ENCODE measurements at regions not wholly inside any gene's neighbourhood (a gene's known extent, or its start where the extent isn't known, plus 50 kb on each side); places are given as distances from the start of the nearest gene placed in this dataset.

GRCh38 chr18:68564961-68565360, 149.9 kb downstream of the TMX3 start:
- in situ Hi-C loops (cut with MboI; ENCODE audit: low pct_ligation_motif_present in 1 of 4, low pct_unique_long_range_greater_than_20kb in 1 of 4, low sequenced_read_pairs in 3 of 4) (no loop called here), intact Hi-C loops (cut with DNase I; ENCODE audit: low total_unique reads) (no loop called here)
- H3K36me3 ChIP-seq = no peaks in the 10 kb centered on the region
- 63 to 73% methylated on average over 2 to 3 of the region's 3 CpGs for WGBS, 2 donors (ENCODE audit: low coverage in 1 of 2)
- H3K4me1 ChIP-seq = no peaks in the 10 kb centered on the region
- no peaks in the 10 kb centered on the region for H3K27me3 ChIP-seq
- H3K9me3 ChIP-seq = no peaks in the 10 kb centered on the region
- no peak for DNase-seq
- no peak overlapping the region for H3K4me3 ChIP-seq
- no peak overlapping the region for H3K27ac ChIP-seq
- TF ChIP-seq CTCF (IDR thresholded peaks at IDR 0.05) (no peak), POLR2AphosphoS5 (IDR thresholded peaks at IDR 0.05) (no peak), EP300 (IDR thresholded peaks at IDR 0.05; ENCODE audit: low read depth) (no peak), POLR2A (IDR thresholded peaks at IDR 0.05) (no peak)

GRCh38 chr18:68564351-68564750, 150.6 kb downstream of the TMX3 start:
- Histone ChIP-seq H3K27ac (no peak overlapping the region), H3K36me3 (no peaks in the 10 kb centered on the region), H3K9me3 (no peaks in the 10 kb centered on the region), H3K4me3 (no peak overlapping the region), H3K4me1 (no peaks in the 10 kb centered on the region), H3K27me3 (no peaks in the 10 kb centered on the region)
- in situ Hi-C loops (cut with MboI; ENCODE audit: low pct_ligation_motif_present in 1 of 4, low pct_unique_long_range_greater_than_20kb in 1 of 4, low sequenced_read_pairs in 3 of 4) (no loop called here), intact Hi-C loops (cut with DNase I; ENCODE audit: low total_unique reads) (no loop called here)
- TF ChIP-seq POLR2AphosphoS5 (IDR thresholded peaks at IDR 0.05) (no peak), CTCF (IDR thresholded peaks at IDR 0.05) (no peak), POLR2A (IDR thresholded peaks at IDR 0.05) (no peak), EP300 (IDR thresholded peaks at IDR 0.05; ENCODE audit: low read depth) (no peak)
- DNase-seq = no peak

- no peaks in the 10 kb centered on the region for H3K27me3 ChIP-seq
- TF ChIP-seq POLR2A (IDR thresholded peaks at IDR 0.05) = no peak
- no peak for TF ChIP-seq POLR2AphosphoS5 (IDR thresholded peaks at IDR 0.05)
- no peak for TF ChIP-seq CTCF (IDR thresholded peaks at IDR 0.05)
- no peak for TF ChIP-seq EP300 (IDR thresholded peaks at IDR 0.05; ENCODE audit: low read depth)
- H3K4me1 ChIP-seq = no peaks in the 10 kb centered on the region
- H3K9me3 ChIP-seq = no peaks in the 10 kb centered on the region
- H3K36me3 ChIP-seq = no peaks in the 10 kb centered on the region
- no peak overlapping the region for H3K27ac ChIP-seq
- 67 to 78% methylated on average over 2 of the region's 2 CpGs for WGBS, 2 donors (ENCODE audit: low coverage in 1 of 2)
- in situ Hi-C loops (cut with MboI; ENCODE audit: low pct_ligation_motif_present in 1 of 4, low pct_unique_long_range_greater_than_20kb in 1 of 4, low sequenced_read_pairs in 3 of 4) = no loop called here
- DNase-seq = no peak
- intact Hi-C loops (cut with DNase I; ENCODE audit: low total_unique reads) = no loop called here
- no peak overlapping the region for H3K4me3 ChIP-seq
Observed at GRCh38 chr18:68560128-68560527, 154.8 kb downstream of the TMX3 start.

- WGBS, 2 donors (ENCODE audit: low coverage in 1 of 2) = 75 to 86% methylated on average over 5 of the region's 5 CpGs
- H3K9me3 ChIP-seq = no peaks in the 10 kb centered on the region
- H3K4me3 ChIP-seq = no peak overlapping the region
- TF ChIP-seq EP300 (IDR thresholded peaks at IDR 0.05; ENCODE audit: low read depth) (no peak), POLR2AphosphoS5 (IDR thresholded peaks at IDR 0.05) (no peak), CTCF (IDR thresholded peaks at IDR 0.05) (no peak)
- no peak for DNase-seq
- no peaks in the 10 kb centered on the region for H3K27me3 ChIP-seq
- H3K27ac ChIP-seq = no peak overlapping the region
- in situ Hi-C loops (cut with MboI; ENCODE audit: low pct_ligation_motif_present in 1 of 4, low pct_unique_long_range_greater_than_20kb in 1 of 4, low sequenced_read_pairs in 3 of 4) (no loop called here), intact Hi-C loops (cut with DNase I; ENCODE audit: low total_unique reads) (no loop called here)
- H3K36me3 ChIP-seq = no peaks in the 10 kb centered on the region
- no peaks in the 10 kb centered on the region for H3K4me1 ChIP-seq
Observed at GRCh38 chr18:68557183-68557582, 157.7 kb downstream of the TMX3 start.
